ENCODE measurements at regions not wholly inside any gene's neighbourhood (a gene's known extent, or its start where the extent isn't known, plus 50 kb on each side); places are given as distances from the start of the nearest gene placed in this dataset.

- no peaks in the 10 kb centered on the region for H3K9me3 ChIP-seq
- no peak overlapping the region for H3K4me3 ChIP-seq
- ATAC-seq (ENCODE audit: insufficient number of reproducible peaks, low FRiP score, low read depth), result no peak
- no peak for TF ChIP-seq CTCF (IDR thresholded peaks at IDR 0.05)
- H3K4me1 ChIP-seq (ENCODE audit: control insufficient read depth in 1 of 2, low read depth in 2 of 2), result no peaks in the 10 kb centered on the region
- no peaks in the 10 kb centered on the region for H3K27me3 ChIP-seq (replicated peaks; ENCODE audit: insufficient read depth)
- H3K27ac ChIP-seq, result no peak overlapping the region
- no peak for DNase-seq (ENCODE audit: low spot score)
- H3K36me3 ChIP-seq, result no peaks in the 10 kb centered on the region
Observed at GRCh38 chr13:84980571-84980970, 818.6 kb downstream of the SLITRK6 start.

DNA sequence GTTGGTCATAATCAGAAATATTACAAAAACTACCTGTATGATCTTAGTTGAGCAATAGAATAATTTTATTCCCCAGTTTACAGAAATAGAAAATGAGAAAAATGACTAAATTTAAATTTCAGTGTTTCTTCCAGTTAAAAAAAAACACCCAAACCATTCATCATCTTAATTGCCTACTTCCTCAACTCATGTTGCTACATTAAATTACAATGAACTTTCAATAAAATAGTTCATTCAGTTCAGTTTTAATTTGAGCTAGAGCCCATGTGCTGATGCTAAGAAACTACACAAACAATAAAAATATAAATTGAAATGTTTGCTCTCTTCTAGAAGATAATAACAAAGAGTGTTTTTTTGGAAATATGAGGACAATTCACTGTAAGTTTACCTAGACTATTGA lies 820.4 kb downstream of the SLITRK6 start:
- Histone ChIP-seq H3K36me3 (no peaks in the 10 kb centered on the region), H3K27ac (no peak overlapping the region), H3K4me1 (ENCODE audit: control insufficient read depth in 1 of 2, low read depth in 2 of 2) (no peaks in the 10 kb centered on the region), H3K4me3 (no peak overlapping the region), H3K9me3 (no peaks in the 10 kb centered on the region), H3K27me3 (replicated peaks; ENCODE audit: insufficient read depth) (no peaks in the 10 kb centered on the region)
- TF ChIP-seq CTCF (IDR thresholded peaks at IDR 0.05), result no peak
- ATAC-seq (ENCODE audit: insufficient number of reproducible peaks, low FRiP score, low read depth) (no peak), DNase-seq (ENCODE audit: low spot score) (no peak)

DNA sequence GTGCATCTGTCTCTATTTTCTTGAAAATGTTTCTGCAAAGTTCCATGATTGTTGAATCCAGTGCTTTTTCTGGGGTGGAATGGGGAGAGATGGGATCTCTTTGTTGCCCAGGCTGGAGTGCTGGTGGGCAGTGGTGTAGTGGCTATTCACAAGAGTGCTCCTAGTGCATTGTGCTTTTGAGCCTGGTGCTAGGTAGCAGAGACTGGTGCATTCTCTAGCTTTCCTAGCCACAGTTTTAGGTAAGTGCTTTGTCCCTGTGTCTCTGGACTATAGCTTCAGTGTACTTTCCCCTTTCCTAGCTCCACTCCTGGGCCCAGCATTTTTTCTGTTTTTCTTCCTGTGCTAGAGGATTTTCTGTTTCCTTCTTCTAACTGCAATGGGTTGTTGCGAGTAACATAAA lies 825.6 kb downstream of the SLITRK6 start:
- ATAC-seq (ENCODE audit: insufficient number of reproducible peaks, low FRiP score, low read depth), result no peak

DNA sequence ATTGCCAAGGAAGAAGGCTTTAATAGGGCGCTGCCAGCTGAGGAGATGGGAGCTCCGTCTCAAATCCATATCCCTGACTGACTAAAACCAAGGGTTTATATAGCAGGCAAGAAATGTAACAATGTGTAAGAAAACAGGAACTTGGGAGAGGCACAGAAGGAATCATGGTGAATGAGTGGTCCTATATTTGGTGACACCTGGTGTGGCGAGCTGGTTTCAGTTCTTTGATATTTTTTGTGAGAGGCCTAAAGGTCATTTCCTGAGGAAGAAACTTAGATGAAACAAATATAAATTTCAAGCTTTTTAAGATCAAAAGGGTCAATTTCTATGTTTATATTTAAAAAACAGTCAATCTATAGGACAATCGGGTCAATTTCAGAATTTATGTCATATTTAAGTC lies 826.3 kb downstream of the SLITRK6 start:
- Histone ChIP-seq H3K9me3 (no peaks in the 10 kb centered on the region), H3K36me3 (no peaks in the 10 kb centered on the region), H3K4me1 (ENCODE audit: control insufficient read depth in 1 of 2, low read depth in 2 of 2) (no peaks in the 10 kb centered on the region), H3K4me3 (no peak overlapping the region), H3K27ac (no peak overlapping the region), H3K27me3 (replicated peaks; ENCODE audit: insufficient read depth) (no peaks in the 10 kb centered on the region)
- no peak for TF ChIP-seq CTCF (IDR thresholded peaks at IDR 0.05)
- ATAC-seq (ENCODE audit: insufficient number of reproducible peaks, low FRiP score, low read depth) (no peak), DNase-seq (ENCODE audit: low spot score) (no peak)

More for the DNA sequence above, 825.6 kb downstream of the SLITRK6 start:
- Histone ChIP-seq H3K27me3 (replicated peaks; ENCODE audit: insufficient read depth) (no peaks in the 10 kb centered on the region), H3K4me3 (no peak overlapping the region), H3K36me3 (no peaks in the 10 kb centered on the region), H3K4me1 (ENCODE audit: control insufficient read depth in 1 of 2, low read depth in 2 of 2) (no peaks in the 10 kb centered on the region), H3K27ac (no peak overlapping the region), H3K9me3 (no peaks in the 10 kb centered on the region)
- TF ChIP-seq CTCF (IDR thresholded peaks at IDR 0.05), result no peak
- no peak for DNase-seq (ENCODE audit: low spot score)

DNA sequence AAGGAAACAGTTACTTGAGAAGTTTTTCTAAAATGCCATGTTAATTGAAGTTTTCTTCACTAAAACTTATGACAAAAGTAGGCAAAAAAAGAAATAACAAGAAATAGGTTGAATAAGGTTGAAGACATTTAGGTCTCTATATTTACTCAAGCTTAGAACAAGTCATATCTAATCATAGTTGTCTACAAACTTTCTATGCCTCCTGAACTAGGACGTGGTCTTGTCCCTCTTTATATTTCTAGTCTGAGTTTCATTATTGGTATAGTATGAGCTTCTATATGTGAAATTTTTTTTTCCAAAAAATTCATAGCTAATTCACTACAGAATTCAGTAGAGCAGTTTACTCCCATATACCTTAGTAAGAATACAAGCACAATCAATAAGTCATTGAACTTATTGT lies 836.4 kb downstream of the SLITRK6 start:
- ATAC-seq (ENCODE audit: insufficient number of reproducible peaks, low FRiP score, low read depth), result no peak
- TF ChIP-seq CTCF (IDR thresholded peaks at IDR 0.05), result no peak
- Histone ChIP-seq H3K4me1 (ENCODE audit: control insufficient read depth in 1 of 2, low read depth in 2 of 2) (no peaks in the 10 kb centered on the region), H3K4me3 (no peak overlapping the region), H3K9me3 (no peaks in the 10 kb centered on the region), H3K27ac (no peak overlapping the region), H3K27me3 (replicated peaks; ENCODE audit: insufficient read depth) (no peaks in the 10 kb centered on the region), H3K36me3 (no peaks in the 10 kb centered on the region)
- DNase-seq (ENCODE audit: low spot score), result no peak
